ENCODE measurements at regions not wholly inside any gene's neighbourhood (a gene's known extent, or its start where the extent isn't known, plus 50 kb on each side); places are given as distances from the start of the nearest gene placed in this dataset.
A peak's percentile ranks its signal among the peaks of the same experiment; 100 is the strongest.

GRCh38 chr5:29016067-29016466, 1977.7 kb upstream of the CDH9 start:
- DNase-seq (ENCODE audit: low spot score) (no peak), ATAC-seq (ENCODE audit: low read depth) (no peak)
- no peaks in the 10 kb centered on the region for H3K27me3 ChIP-seq (ENCODE audit: insufficient read depth, poor library complexity, severe bottlenecking)
- H3K4me3 ChIP-seq (ENCODE audit: severe bottlenecking), result no peak overlapping the region
- H3K9me3 ChIP-seq (ENCODE audit: severe bottlenecking), result no peaks in the 10 kb centered on the region
- H3K27ac ChIP-seq (ENCODE audit: poor library complexity, severe bottlenecking), result no peak overlapping the region
- peak; percentile 2 for TF ChIP-seq CTCF (IDR thresholded peaks at IDR 0.05; ENCODE audit: poor library complexity, severe bottlenecking)
- H3K36me3 ChIP-seq (ENCODE audit: low read depth), result no peaks in the 10 kb centered on the region
- H3K4me1 ChIP-seq (ENCODE audit: insufficient read depth, poor library complexity, severe bottlenecking), result no peaks in the 10 kb centered on the region

GRCh38 chr5:29015523-29015922, 1977.1 kb upstream of the CDH9 start:
- DNase-seq (ENCODE audit: low spot score) (no peak), ATAC-seq (ENCODE audit: low read depth) (no peak)
- Histone ChIP-seq H3K4me1 (ENCODE audit: insufficient read depth, poor library complexity, severe bottlenecking) (no peaks in the 10 kb centered on the region), H3K27ac (ENCODE audit: poor library complexity, severe bottlenecking) (no peak overlapping the region), H3K27me3 (ENCODE audit: insufficient read depth, poor library complexity, severe bottlenecking) (no peaks in the 10 kb centered on the region), H3K36me3 (ENCODE audit: low read depth) (no peaks in the 10 kb centered on the region), H3K4me3 (ENCODE audit: severe bottlenecking) (no peak overlapping the region), H3K9me3 (ENCODE audit: severe bottlenecking) (no peaks in the 10 kb centered on the region)
- no peak for TF ChIP-seq CTCF (IDR thresholded peaks at IDR 0.05; ENCODE audit: poor library complexity, severe bottlenecking)

GRCh38 chr5:29005386-29005785, 1967.0 kb upstream of the CDH9 start:
- no peak overlapping the region for H3K4me3 ChIP-seq (ENCODE audit: severe bottlenecking)
- no peak overlapping the region for H3K27ac ChIP-seq (ENCODE audit: poor library complexity, severe bottlenecking)
- no peaks in the 10 kb centered on the region for H3K4me1 ChIP-seq (ENCODE audit: insufficient read depth, poor library complexity, severe bottlenecking)
- peak; percentile 59 for TF ChIP-seq CTCF (IDR thresholded peaks at IDR 0.05; ENCODE audit: poor library complexity, severe bottlenecking)
- no peaks in the 10 kb centered on the region for H3K9me3 ChIP-seq (ENCODE audit: severe bottlenecking)
- no peak for DNase-seq (ENCODE audit: low spot score)
- H3K36me3 ChIP-seq (ENCODE audit: low read depth), result no peaks in the 10 kb centered on the region
- no peaks in the 10 kb centered on the region for H3K27me3 ChIP-seq (ENCODE audit: insufficient read depth, poor library complexity, severe bottlenecking)
- peak; percentile 61; the same call in 1 of the 3 replicates for ATAC-seq (ENCODE audit: low read depth)

DNA sequence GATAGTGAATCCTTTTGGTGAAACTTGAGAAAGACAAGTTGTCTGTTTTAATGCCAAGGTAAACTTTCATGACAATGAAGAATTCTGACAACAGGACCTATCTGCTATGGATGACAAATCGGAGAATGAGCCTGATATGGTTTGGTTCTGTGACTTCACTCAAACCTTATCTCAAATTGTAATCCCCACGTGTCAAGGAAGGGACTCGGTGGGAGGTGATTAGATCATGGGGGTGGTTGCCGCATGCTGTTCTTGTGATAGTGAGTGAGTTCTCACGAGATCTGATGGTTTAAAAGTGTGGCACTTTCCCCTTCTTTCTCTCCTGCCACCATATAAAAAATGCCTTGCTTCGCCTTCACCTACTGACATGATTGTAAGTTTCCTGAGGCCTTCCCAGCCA, 1964.1 kb upstream of the CDH9 start:
- Histone ChIP-seq H3K27ac (ENCODE audit: poor library complexity, severe bottlenecking) (no peak overlapping the region), H3K27me3 (ENCODE audit: insufficient read depth, poor library complexity, severe bottlenecking) (no peaks in the 10 kb centered on the region), H3K4me3 (ENCODE audit: severe bottlenecking) (no peak overlapping the region), H3K9me3 (ENCODE audit: severe bottlenecking) (no peaks in the 10 kb centered on the region), H3K36me3 (ENCODE audit: low read depth) (no peaks in the 10 kb centered on the region), H3K4me1 (ENCODE audit: insufficient read depth, poor library complexity, severe bottlenecking) (no peaks in the 10 kb centered on the region)
- DNase-seq (ENCODE audit: low spot score) (no peak), ATAC-seq (ENCODE audit: low read depth) (no peak)
- TF ChIP-seq CTCF (IDR thresholded peaks at IDR 0.05; ENCODE audit: poor library complexity, severe bottlenecking), result no peak

DNA sequence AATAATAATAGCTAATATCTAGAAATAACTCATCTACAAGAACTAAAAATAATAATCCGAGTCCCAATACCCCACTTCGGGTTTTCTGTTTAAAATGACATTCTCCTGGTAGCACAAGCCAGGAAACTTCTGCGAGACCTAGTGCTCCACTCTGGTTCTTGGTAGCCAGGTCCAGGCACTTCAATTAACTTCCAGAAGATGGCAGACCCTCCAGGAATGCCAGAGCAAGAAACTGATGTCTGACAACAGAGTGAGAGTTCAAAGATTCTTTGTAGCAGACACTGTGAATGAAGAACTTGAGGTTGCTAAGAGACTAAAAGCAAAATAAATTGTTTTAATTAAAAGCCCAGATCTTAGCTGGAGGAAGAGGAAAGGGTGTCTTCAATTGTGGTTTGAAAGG, 1963.3 kb upstream of the CDH9 start:
- DNase-seq (ENCODE audit: low spot score), result no peak
- Histone ChIP-seq H3K27ac (ENCODE audit: poor library complexity, severe bottlenecking) (no peak overlapping the region), H3K9me3 (ENCODE audit: severe bottlenecking) (no peaks in the 10 kb centered on the region), H3K4me3 (ENCODE audit: severe bottlenecking) (no peak overlapping the region), H3K27me3 (ENCODE audit: insufficient read depth, poor library complexity, severe bottlenecking) (no peaks in the 10 kb centered on the region), H3K4me1 (ENCODE audit: insufficient read depth, poor library complexity, severe bottlenecking) (no peaks in the 10 kb centered on the region), H3K36me3 (ENCODE audit: low read depth) (no peaks in the 10 kb centered on the region)
- TF ChIP-seq CTCF (IDR thresholded peaks at IDR 0.05; ENCODE audit: poor library complexity, severe bottlenecking), result peak; percentile 38
- no peak for ATAC-seq (ENCODE audit: low read depth)
